Parathyroid adenoma (tissue), 2 donors: ENCODE measurements at regions not wholly inside any gene's neighbourhood (a gene's known extent, or its start where the extent isn't known, plus 50 kb on each side); places are given as distances from the start of the nearest gene placed in this dataset.

ENCODE experiments used
- H2AFZ ChIP-seq: fragments of 300-600 bp; sonication (generic); one replicate; pipeline ENCODE4 v1.7.0; 2017; ENCODE audit warnings: antibody characterized with exemption, mild to moderate bottlenecking
- H3K27ac ChIP-seq: fragments of 300-600 bp; sonication (generic); one replicate; pipeline ENCODE4 v1.7.0; 2017
- H3K27me3 ChIP-seq: fragments of 300-600 bp; sonication (generic); one replicate; pipeline ENCODE4 v1.7.0; 2017; ENCODE audit warnings: low read length; ENCODE audit not compliant: control insufficient read depth, insufficient read depth
- H3K36me3 ChIP-seq: fragments of 300-600 bp; sonication (generic); one replicate; pipeline ENCODE4 v1.7.0; 2017; ENCODE audit warnings: low read length; ENCODE audit not compliant: control insufficient read depth, insufficient read depth
- H3K4me1 ChIP-seq: fragments of 300-600 bp; sonication (generic); one replicate; pipeline ENCODE4 v1.7.0; 2017; ENCODE audit warnings: control low read depth
- H3K4me2 ChIP-seq: fragments of 300-600 bp; sonication (generic); one replicate; pipeline ENCODE4 v1.7.0; 2017; ENCODE audit warnings: low read length
- H3K4me3 ChIP-seq: fragments of 300-600 bp; sonication (generic); one replicate; pipeline ENCODE4 v1.7.0; 2017; ENCODE audit warnings: low read depth, low read length
- H3K79me2 ChIP-seq: fragments of 300-600 bp; sonication (generic); one replicate; pipeline ENCODE4 v1.7.0; 2017; ENCODE audit warnings: control low read depth
- H3K9ac ChIP-seq: fragments of 300-600 bp; sonication (generic); one replicate; pipeline ENCODE4 v1.7.0; 2017; ENCODE audit warnings: mild to moderate bottlenecking
- H3K9me3 ChIP-seq: fragments of 300-600 bp; sonication (generic); one replicate; pipeline ENCODE4 v1.7.0; 2017; ENCODE audit warnings: low read length; ENCODE audit not compliant: control insufficient read depth
- TF ChIP-seq, protein P1 (sequence below): fragments of 300-600 bp; sonication (generic); IDR thresholded peaks from one replicate; pipeline ENCODE4 v1.7.0; 2017; ENCODE audit warnings: antibody characterized with exemption, mild to moderate bottlenecking
- donor health status: primary hyperparathyroidism.

DNA sequence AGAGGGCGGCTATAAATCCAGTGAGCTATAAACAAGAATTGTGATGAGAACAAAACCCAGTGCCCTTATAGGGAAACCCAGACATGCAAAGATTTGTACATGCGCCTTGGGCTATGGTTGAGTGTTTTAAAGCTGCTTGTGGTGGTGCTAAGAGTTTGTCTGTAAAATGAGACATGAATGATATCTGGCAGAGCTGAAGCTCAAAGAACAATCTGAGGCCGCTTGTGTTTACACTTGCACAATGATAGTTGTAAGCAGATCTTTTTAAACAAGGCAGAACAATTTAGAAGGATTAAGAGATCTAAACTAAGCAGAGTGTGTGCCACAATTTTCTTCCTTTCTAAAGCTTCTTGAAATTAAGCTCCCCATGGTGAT lies 80.4 kb upstream of the ADAMTS5 start:
- TF ChIP-seq, protein P1, sequence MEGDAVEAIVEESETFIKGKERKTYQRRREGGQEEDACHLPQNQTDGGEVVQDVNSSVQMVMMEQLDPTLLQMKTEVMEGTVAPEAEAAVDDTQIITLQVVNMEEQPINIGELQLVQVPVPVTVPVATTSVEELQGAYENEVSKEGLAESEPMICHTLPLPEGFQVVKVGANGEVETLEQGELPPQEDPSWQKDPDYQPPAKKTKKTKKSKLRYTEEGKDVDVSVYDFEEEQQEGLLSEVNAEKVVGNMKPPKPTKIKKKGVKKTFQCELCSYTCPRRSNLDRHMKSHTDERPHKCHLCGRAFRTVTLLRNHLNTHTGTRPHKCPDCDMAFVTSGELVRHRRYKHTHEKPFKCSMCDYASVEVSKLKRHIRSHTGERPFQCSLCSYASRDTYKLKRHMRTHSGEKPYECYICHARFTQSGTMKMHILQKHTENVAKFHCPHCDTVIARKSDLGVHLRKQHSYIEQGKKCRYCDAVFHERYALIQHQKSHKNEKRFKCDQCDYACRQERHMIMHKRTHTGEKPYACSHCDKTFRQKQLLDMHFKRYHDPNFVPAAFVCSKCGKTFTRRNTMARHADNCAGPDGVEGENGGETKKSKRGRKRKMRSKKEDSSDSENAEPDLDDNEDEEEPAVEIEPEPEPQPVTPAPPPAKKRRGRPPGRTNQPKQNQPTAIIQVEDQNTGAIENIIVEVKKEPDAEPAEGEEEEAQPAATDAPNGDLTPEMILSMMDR: no peak
- Histone ChIP-seq H3K9me3 (no peaks in the 10 kb centered on the region), H3K79me2 (no peaks in the 10 kb centered on the region), H3K4me3 (no peak overlapping the region), H3K27me3 (no peaks in the 10 kb centered on the region), H3K4me1 (no peaks in the 10 kb centered on the region), H3K36me3 (no peaks in the 10 kb centered on the region), H3K9ac (no peak overlapping the region), H3K4me2 (no peak overlapping the region), H3K27ac (no peak overlapping the region), H2AFZ (no peak overlapping the region)

DNA sequence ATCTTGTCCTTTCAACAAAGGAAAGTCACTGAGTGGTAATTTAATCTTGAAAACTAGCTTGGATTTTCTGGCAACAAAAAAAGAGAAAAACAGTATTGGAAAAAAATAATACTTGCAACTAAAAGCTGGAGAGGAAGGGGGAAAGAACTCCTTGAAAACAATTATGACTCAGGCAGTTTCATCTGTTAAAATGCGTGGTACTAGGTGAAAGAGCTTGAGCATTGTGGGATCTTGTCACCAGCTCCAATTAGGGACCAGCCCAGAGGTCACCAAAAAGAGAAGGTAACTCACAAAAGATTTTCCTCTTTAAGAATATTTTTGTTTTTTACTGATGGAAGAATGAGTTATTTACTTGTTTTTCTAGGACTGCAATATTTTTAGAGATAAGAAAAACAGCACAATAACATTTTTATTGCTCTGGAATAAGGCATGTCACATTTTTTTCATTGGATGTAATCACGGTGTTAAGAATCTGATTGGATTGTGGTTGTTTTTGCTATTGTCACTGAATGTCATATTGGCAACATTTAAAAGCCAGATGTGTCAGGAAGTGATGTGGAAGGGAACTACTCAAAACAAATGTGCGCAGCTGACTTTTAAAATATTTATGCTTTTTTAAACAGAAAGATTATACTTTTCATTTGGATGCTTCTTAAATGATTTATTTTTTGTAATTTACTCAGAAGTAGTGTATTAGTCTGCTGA lies 78.5 kb upstream of the ADAMTS5 start:
- no peak overlapping the region for H3K27ac ChIP-seq
- H3K27me3 ChIP-seq: no peaks in the 10 kb centered on the region
- H3K36me3 ChIP-seq: no peaks in the 10 kb centered on the region
- no peaks in the 10 kb centered on the region for H3K9me3 ChIP-seq
- no peak overlapping the region for H3K4me3 ChIP-seq
- no peaks in the 10 kb centered on the region for H3K79me2 ChIP-seq
- no peak overlapping the region for H3K4me2 ChIP-seq
- TF ChIP-seq, protein P1: no peak
- no peaks in the 10 kb centered on the region for H3K4me1 ChIP-seq
- no peak overlapping the region for H2AFZ ChIP-seq
- no peak overlapping the region for H3K9ac ChIP-seq

DNA sequence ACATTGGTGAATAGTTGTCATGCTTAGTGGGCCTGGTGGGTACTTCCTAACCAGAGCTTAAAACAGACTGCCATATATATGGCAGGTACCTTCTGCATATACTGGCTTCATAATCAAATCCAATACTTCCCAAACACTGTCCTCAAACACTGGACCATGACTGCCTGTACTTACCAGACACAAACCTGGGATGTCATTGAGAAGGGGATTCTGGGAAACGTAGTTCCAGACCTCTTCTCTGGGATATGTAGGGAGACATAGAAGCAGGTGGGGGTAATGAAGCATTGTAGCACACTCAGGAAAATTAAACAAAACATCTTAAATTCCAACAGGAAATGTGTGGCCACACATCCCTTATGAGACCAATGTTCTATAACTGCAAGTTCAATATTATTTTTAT lies 76.5 kb upstream of the ADAMTS5 start:
- H2AFZ ChIP-seq: no peak overlapping the region
- no peaks in the 10 kb centered on the region for H3K36me3 ChIP-seq
- no peaks in the 10 kb centered on the region for H3K9me3 ChIP-seq
- no peaks in the 10 kb centered on the region for H3K27me3 ChIP-seq
- H3K4me2 ChIP-seq: no peak overlapping the region
- H3K4me1 ChIP-seq: no peaks in the 10 kb centered on the region
- no peak overlapping the region for H3K9ac ChIP-seq
- TF ChIP-seq, protein P1: no peak
- no peaks in the 10 kb centered on the region for H3K79me2 ChIP-seq
- no peak overlapping the region for H3K27ac ChIP-seq
- H3K4me3 ChIP-seq: no peak overlapping the region

DNA sequence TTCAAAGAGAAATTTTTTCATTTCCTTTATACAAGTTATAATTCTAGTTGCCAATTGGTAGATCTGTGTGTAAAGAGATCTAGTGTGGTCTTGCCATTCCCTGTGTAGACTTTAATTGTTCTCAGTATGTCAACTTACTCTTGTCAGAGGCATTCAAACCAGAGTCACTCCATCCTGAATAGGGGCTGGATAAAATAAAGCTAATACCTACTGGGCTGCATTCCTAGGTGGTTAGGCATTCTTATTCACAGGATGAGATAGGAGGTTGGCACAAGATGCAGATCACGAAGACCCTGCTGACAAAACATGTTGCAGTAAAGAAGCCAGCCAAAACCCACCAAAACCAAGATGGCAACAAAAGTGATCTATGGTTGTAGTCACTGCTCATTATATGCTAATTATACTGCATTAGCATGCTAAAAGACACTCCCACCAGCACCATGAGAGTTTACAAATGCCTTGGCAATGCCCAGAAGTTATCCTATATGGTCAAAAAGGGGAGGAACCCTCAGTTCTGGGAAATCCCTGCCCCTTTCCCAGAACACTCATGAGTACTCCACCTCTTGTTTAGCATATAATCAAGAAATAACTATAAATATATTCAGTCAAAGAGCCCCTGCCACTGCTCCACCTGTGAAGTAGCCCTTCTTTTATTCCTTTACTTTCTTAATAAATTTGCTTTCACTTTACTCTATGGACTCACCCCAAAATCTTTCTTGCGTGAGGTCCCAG lies 74.0 kb upstream of the ADAMTS5 start:
- H3K4me2 ChIP-seq: no peak overlapping the region
- H3K4me1 ChIP-seq: no peaks in the 10 kb centered on the region
- no peaks in the 10 kb centered on the region for H3K79me2 ChIP-seq
- no peaks in the 10 kb centered on the region for H3K9me3 ChIP-seq
- TF ChIP-seq, protein P1: no peak
- H3K9ac ChIP-seq: no peak overlapping the region
- no peak overlapping the region for H3K27ac ChIP-seq
- no peaks in the 10 kb centered on the region for H3K36me3 ChIP-seq
- no peak overlapping the region for H2AFZ ChIP-seq
- no peaks in the 10 kb centered on the region for H3K27me3 ChIP-seq
- no peak overlapping the region for H3K4me3 ChIP-seq
